Endometrium (tissue), 2 donors: ENCODE measurements at regions not wholly inside any gene's neighbourhood (a gene's known extent, or its start where the extent isn't known, plus 50 kb on each side); places are given as distances from the start of the nearest gene placed in this dataset.
A peak's percentile ranks its signal among the peaks of the same experiment; 100 is the strongest.
"Not testable (repeated sequence)": the region's sequence is repeated elsewhere in the genome, so short reads cannot be mapped to it uniquely, and the experiment has no call there.

Experiments used
- FAIRE-seq: peaks from 2 replicates; lab custom pipeline; 2012; peaks lifted over from hg19 to GRCh38; lab: Jason Lieb, UNC
- donor health status: control.
- donor health status: control.

DNA sequence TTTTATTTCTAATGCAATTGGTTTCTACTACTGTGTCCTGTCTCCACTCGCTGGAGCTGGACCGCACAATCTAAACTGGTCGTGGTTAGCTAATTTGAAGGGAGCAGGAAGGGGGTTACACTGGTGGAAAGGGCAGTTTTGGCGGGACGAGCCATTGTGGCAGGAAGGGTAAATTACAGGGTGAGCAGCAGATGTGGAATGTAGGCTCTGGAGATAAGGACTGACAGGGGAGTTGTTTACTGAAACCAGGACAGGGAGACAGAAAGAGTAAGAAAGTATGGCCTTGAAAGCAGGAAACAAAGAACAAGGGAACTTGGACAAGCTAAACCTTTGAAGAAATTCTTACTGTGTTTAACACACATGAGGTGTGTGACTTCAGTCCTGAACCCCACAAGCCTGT is 147.8 kb downstream of the ATXN7L3B start:
- no peak for FAIRE-seq

GRCh38 chr12:74689071-74689655 is 151.5 kb downstream of the ATXN7L3B start:
- peak; percentile 95 for FAIRE-seq

- no peak for FAIRE-seq
Observed at GRCh38 chr12:74689929-74690328, 152.3 kb downstream of the ATXN7L3B start.

DNA sequence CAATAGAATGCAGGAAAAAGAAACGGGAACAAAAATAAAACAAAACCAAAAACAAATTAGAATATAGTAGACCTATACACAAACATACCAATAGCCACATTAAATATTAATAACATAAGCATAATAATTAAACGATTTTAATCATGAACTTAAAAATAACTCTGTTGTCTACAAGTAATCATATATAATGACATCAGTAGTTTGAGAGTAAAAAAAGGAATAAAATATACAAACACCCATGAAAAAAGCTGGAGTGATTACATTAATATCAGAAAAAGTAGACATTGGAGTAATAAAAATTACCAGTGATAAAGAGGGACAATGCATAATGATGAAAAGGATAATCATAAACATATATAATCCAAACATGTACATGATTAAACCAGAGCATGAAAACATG is 181.8 kb downstream of the ATXN7L3B start:
- FAIRE-seq, result no peak

- FAIRE-seq, result no peak
Observed at GRCh38 chr12:74722709-74723108, 185.1 kb downstream of the ATXN7L3B start.

DNA sequence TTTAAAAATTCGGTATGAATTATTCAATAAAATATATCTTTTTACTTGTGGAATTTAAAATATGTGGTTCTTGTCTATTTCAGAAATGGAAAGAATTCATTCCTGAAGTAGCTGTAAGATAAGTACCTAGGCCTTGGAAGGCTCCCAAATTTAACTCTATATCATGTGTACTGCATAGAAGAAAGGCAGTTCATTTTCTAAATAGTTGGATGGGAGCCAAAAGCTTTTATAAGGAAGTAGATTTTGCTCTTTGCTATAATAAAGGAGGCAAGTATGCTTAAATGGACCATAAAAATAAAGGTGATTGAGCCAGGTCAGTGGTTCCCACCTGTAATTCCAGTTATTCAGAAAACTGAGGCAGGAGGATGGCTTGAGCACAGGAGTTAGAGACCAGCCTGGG is 187.5 kb downstream of the ATXN7L3B start:
- FAIRE-seq, result no peak

- no peak for FAIRE-seq
Observed at GRCh38 chr12:74728006-74728405, 190.4 kb downstream of the ATXN7L3B start.

GRCh38 chr12:74732164-74732784 is 194.6 kb downstream of the ATXN7L3B start:
- no peak for FAIRE-seq

DNA sequence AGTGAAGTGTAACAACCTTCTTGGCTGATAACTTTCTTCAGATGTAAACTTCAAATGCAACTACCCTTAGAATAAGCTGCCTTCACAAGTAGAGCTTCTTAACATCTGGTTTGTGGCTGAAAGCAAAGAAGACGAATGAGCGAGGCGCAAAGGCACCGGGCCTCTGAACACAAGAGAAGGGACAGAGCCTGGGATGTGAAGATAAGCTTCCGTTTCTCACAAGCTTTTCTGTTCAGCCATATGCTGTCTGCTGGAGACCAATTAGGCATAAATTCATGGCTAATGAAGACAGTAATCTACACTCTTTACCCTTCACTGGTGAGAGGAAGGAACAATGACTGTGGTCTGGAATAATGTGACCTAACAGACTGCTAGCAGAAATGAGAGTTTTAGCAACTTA is 195.2 kb downstream of the ATXN7L3B start:
- FAIRE-seq, result no peak

DNA sequence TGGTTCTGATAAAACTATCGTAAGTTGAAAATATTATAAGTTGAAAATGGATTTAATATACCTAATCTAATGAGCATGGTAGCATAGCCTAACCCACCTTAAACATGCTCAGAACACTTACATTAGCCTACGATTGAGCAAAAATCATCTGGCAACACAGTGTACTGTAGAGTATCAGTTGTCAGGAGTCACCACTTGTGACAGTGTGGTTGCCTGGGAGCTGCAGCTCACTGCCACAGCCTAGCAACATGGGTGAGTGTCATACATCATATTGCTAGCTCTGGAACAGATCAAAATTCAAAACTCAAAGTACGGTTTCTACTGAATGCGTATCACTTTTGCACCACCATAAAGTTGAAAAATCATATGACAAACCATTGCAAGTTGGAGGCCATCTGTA is 203.5 kb downstream of the ATXN7L3B start:
- no peak for FAIRE-seq

- FAIRE-seq, result peak; percentile 91
Observed at GRCh38 chr12:74747305-74747704, 209.7 kb downstream of the ATXN7L3B start.

DNA sequence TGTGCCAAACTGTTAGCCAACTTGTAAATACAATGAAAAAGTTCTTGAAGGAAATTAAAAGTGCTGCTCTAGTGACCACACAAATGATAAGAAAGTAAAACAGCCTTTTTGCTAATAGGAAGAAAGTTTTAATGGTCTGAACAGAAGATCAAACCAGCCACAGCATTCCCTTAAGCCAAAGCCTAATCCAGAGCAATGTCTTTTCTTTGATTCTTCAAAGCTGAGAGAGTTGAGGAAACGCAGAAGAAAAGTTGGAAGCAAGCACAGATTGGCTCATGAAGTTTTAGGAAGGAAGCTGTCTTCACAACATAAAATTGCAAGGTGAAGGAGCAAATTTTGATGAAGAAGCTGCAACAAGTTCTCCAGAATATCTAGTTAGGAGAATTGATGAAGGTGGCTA is 213.8 kb downstream of the ATXN7L3B start:
- no peak for FAIRE-seq

- FAIRE-seq, result no peak
Observed at GRCh38 chr12:74752215-74752614, 214.6 kb downstream of the ATXN7L3B start.

DNA sequence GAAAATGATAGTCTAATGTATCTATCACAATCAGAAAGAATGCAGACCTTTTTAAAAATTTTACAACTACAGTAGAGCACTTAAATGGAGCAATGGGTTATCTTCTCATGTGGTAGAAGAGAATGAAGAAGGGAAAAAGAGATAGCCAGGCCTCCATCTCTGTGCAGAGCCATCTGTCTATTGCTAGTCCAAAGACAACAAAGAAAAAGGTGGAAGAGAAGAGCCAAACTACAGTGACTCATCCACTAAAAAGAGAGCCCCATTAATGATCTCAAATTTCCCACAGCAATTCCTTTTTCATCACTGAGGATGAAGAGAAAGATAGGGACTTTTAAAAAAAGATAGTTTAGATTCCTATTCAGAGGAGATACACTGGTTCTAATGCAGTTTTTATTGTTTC is 232.9 kb downstream of the ATXN7L3B start:
- no peak for FAIRE-seq

GRCh38 chr12:74775276-74775675 is 237.6 kb downstream of the ATXN7L3B start:
- FAIRE-seq, result no peak

- FAIRE-seq, result no peak
Observed at GRCh38 chr12:74776378-74776777, 238.7 kb downstream of the ATXN7L3B start.

DNA sequence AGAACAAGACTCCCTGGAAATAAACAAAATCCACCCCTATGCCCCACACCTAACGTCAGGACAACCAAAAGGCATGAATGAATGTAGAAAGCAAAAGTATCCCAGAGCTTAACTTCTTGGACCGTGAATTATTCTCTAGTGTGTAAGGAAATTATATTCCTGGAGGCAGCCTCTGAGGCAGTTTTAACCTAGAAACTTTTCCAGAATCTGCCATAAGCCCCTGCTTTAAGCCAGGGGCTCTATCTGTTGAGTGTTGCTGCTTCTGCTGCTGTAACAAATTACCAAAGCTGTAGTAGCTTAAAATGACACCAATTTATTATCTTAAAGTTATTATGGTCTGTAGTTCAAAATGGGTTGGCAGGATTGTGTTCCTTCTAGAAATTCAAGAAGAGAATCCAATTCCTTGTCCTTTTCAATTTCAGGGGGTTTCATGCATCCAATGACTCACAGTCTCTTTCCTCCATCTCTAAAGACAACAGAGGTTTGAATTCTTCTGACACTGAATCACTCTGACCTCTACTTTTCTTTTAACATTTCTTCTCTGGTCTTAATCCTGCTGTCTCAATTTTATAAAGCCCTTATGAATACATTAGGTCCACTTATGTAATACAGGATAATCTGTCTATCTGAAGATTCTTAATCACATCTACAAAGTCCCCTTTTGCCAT is 242.7 kb downstream of the ATXN7L3B start:
- FAIRE-seq, result no peak

- FAIRE-seq, result not testable (repeated sequence)
Observed at GRCh38 chr12:74780850-74781241, 243.2 kb downstream of the ATXN7L3B start.

DNA sequence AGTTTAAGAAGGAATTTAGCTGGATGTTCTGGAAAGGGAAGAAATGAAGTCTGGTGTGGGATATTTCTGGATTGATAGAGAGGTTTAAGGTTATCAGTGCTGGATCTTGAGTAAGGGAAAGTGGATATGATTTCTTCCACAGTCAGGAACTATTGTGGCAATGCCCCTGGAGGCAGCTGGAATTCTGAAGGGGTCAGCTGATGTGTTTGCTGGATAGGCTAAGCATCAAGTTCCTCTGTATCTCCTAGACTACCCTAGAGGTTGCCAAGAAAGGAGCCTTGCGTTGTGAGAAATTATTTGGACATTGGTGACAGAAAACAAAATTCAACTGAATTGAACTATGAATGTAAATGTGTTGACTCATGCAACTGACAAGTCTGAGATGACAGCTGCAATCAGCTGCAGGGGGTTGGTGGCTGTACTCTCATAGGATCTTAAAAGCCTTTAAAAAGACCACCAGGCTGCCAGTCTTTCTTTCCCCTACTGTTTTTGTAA is 244.4 kb downstream of the ATXN7L3B start:
- no peak for FAIRE-seq

- no peak for FAIRE-seq
Observed at GRCh38 chr12:74790931-74791330, 253.3 kb downstream of the ATXN7L3B start.

GRCh38 chr12:74791365-74791764 is 253.7 kb downstream of the ATXN7L3B start:
- FAIRE-seq, result no peak

DNA sequence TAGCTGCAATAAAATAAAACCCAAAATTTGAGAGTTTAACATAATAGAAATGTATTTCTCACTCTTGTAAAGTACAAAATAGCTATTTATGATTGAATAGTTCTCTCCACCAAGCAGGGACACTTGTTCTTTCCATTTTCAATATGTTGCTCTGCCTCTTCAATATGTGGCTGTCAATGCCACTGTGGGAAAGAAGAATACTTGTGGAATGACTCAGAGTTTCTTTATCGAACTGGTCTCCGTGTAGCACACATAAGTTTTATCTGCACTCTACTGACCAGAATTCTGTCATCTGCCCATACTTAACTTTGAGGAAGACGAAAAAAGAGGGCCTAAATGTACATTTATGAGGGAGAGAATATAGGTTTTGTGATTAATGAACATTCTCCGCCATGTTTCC is 256.9 kb downstream of the ATXN7L3B start:
- no peak for FAIRE-seq

DNA sequence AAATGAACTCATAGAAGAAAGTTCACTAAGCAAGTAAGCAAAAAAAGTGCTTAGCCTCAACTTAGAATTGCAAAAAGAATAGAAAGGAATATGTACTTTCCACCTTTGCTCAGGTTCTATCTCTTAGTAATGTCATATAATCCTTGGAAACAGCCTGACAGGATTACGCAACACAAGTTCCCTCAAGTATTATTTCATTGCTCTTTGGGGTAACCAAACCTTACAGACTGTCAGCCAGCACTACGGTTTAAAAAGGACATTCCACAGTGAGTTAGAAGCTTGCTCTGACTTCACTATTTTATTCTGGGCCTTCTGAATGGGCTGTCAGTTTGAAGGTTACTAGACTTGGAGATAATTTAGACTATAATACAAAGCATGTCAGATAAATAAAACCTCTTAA is 264.0 kb downstream of the ATXN7L3B start:
- FAIRE-seq, result no peak
